GM18502 (cell line): ENCODE measurements at regions not wholly inside any gene's neighbourhood (a gene's known extent, or its start where the extent isn't known, plus 50 kb on each side); places are given as distances from the start of the nearest gene placed in this dataset.

Experiments
- ATAC-seq: cut with Tn5 transposase; IDR thresholded peaks from one replicate; pipeline ENCODE4 v1.9.1; 2021; ENCODE audit warnings: mild to moderate bottlenecking; ENCODE audit not compliant: unreplicated experiment, poor library complexity

- no peak for ATAC-seq
These were observed 155.0 kb downstream of the OPN5 start for GRCh38 chr6:47936820-47937219.

DNA sequence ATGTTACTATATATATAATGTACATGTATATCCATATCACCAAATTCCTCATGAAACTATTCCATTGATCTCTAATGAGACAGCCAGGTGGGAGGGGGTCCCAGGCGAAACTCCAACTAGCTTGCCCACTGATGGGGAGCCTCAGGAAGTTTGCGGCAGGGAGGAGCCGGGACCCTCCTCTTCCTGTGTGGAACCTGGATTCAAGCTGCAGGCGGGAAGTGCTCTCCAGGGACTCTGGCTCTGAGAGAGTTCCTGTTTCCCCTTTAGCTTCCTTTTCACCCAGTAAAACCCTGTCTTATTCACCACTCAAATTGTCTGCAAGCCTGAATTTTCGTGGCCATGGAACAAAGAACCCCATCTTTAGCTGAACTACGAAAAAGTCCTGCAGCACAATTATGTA is 152.2 kb downstream of the OPN5 start:
- ATAC-seq = no peak

DNA sequence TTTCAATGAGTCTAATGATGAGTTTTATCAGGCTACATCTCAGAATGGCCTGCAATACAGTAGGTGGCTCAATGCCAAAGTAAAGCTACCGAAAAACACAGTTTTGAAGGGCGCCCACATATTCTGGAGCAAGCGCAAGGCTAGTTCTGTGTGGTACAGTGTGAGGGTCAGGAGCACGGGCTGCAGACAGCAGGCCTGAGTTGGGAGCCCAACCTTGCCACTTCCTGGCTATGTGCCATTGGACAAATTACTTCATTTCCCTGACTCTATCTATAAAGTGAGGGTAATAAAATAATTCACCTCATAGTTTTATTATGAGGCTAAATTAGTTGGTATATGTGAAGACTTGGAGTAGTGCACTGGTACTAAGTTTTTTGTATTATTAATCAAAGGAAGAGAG is 150.7 kb downstream of the OPN5 start:
- ATAC-seq = no peak

DNA sequence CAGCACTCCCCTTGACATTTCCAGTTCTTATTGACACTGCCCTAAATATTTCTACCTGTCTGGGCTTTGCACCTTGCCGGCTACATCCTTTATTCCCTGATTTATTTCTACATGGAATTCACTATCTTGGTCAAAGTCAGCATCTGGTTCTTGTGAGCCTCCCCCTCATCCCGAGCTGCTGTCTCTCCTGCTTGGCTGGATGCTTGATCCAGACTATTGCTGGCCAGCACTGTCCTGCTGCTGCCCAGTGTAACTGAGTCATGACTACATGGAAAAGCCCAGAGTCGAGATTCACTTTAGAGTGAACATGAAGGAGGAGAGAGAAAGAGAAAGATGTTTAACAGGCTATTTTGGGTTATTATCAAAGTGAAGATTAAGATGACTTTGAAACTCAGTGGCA is 142.2 kb downstream of the OPN5 start:
- ATAC-seq = no peak

DNA sequence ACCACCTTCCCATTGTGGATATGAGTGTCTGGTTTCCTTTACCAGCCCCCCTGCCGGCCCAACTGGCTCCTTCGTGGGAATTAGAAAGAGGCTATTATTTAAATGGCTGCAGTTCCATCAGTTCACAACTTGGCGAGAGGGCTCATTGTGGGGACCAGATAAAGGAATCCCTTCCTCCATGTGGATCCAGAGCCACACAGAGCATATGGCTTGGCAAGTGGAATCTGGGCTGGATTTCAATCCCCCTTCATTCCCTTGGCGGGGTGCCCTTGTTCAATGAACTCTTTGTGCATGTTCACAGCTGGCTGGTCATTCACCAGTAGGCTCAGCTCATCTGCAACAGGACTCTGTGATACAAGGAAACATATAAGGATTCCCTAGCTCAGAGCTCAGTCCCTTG is 140.6 kb downstream of the OPN5 start:
- no peak for ATAC-seq

- ATAC-seq = no peak
These were observed 138.0 kb downstream of the OPN5 start for GRCh38 chr6:47919875-47920274.

DNA sequence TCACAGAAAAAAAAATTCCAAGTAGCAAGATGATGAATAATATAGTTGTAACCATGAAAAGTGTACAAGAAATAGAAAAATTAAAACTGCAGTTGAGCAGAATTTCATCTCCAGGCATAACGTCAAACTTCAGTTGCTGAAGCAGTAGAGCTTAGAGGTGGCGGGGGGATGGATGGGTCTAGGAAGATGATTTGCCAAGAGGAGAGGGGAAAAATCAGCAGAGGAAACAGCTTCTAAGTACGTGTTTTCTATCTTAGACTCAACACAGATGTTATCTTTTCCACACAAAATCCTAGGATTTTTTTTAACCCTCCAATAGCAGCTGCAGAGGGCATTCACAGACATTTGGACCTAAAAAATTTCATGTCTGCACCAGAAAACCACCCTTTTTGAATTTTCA is 136.0 kb downstream of the OPN5 start:
- no peak for ATAC-seq

DNA sequence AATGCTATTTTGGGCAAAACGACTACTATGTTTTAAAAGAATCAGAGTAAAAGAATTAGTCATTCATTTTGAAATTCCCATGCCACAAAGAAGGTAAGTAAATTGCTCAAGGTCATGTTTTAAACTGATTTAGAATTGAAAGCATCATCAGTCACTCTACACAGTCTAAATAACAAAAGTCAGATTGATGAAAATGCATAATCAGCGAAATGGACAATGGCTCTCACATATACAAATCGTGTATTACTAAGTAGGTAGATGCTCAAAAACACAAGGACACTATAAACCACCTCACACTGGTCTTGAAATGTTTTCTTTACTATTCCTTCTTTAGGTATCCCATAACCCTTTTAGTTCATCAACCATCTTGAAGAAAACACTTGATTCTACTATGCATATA is 135.4 kb downstream of the OPN5 start:
- ATAC-seq = no peak

GRCh38 chr6:47915017-47915416 is 133.2 kb downstream of the OPN5 start:
- ATAC-seq = no peak

DNA sequence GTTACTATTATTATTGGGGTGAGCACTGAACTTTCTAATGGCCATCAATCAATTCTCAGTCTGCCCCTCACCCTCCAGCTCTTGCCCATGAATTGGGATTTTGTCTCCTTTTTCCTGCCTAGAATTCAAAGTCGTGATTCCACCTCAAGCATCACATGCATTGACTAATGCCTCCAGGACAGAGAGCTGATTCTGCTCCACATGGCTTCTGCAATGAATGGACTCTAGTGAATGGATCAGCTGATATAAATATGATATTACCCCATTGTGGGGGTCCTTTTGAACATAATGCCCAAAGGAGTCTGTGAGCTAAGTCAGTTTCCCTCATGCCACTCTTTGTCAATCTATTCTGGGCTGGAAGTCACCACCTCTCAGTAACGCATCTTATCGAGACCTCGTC is 126.4 kb downstream of the OPN5 start:
- ATAC-seq = no peak

- ATAC-seq = no peak
These were observed 123.9 kb downstream of the OPN5 start for GRCh38 chr6:47905717-47906116.

- ATAC-seq = no peak
These were observed 115.4 kb downstream of the OPN5 start for GRCh38 chr6:47897247-47897646.

DNA sequence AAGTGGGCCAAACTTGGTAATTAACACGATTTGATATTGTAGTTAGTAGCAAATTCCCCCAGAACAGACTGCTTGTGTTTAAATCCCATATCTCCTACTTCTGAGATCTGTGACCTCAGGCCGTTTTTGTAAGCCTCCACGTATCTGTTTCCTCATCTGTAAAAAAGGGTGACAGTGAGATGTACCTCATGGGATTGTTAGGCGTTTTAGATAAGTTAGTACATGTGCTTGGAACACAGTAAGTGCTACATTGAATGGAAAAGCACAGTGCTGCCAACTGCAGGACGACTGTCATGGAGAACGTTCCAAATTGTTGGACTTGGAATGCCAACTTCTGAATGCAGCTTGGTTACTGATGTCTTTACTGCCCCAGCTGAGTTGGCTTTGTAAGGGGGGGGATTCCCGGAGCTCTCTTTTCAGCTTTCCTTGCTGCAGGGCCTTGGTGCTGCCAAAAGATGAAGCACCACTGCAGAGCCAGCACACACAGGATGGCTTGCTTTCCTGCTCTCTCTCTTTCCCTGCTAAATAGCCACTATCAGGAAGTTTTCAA is 108.6 kb downstream of the OPN5 start:
- ATAC-seq = no peak

- ATAC-seq = no peak
These were observed 97.2 kb downstream of the OPN5 start for GRCh38 chr6:47879015-47879414.
